ENCODE measurements at regions not wholly inside any gene's neighbourhood (a gene's known extent, or its start where the extent isn't known, plus 50 kb on each side); places are given as distances from the start of the nearest gene placed in this dataset.

DNA sequence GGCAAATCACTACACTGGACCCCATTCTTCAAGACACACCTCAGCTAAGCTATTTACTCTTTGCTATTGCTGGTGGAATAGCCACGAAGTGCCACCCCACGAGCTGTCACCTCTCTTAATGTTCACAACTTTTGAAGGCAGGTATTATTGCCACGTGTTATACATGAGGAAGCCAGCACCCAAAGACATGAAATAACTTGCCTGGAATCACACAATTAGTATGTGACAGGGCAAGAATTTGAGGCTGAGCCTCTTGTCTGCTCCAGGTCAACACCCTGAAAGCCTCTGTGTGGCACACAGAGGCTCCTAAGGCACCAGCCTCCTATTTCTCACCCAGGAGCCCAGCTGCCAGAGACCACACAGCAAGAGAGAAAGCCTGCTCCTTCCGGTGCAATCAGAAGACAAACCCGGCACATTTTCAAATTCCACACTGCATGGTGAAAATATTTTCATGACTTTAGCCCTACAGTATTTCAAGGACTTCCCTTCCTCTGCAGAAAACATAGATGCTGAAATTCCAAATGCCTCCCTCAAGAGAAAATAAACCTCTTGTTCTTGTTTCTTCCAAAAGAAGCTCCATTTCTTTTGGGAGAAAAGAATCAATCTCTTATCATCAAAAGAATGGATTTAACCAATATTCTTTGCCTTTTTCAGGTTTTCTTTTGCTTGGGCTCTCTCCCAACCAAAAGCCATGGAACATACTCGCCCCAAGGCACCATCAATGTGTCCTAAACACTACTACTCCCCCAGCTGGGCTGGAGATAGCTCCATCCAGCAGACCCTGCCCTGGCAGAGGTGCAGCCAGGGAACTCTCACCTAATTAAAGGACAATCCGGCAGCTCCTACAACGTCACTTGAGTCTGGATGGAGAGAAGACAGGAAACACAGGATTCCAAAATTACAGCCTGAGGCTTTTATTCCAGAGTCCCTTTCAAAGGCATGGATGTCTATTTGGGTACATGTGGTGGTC, 84.7 kb upstream of the THBS1 start (continued):
- TF ChIP-seq, protein P1, sequence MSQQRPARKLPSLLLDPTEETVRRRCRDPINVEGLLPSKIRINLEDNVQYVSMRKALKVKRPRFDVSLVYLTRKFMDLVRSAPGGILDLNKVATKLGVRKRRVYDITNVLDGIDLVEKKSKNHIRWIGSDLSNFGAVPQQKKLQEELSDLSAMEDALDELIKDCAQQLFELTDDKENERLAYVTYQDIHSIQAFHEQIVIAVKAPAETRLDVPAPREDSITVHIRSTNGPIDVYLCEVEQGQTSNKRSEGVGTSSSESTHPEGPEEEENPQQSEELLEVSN (IDR thresholded peaks at IDR 0.05) = no peak
- no peak for TF ChIP-seq GABPA (IDR thresholded peaks at IDR 0.05; ENCODE audit: borderline replicate concordance, insufficient read depth, low read length)
